SK-N-DZ (cell line): ENCODE measurements at regions not wholly inside any gene's neighbourhood (a gene's known extent, or its start where the extent isn't known, plus 50 kb on each side); places are given as distances from the start of the nearest gene placed in this dataset.

ENCODE experiments used
- DNase-seq: peaks from one replicate; pipeline ENCODE4 v3.0.0-alpha.2; 2015; ENCODE audit warnings: low spot score

GRCh38 chr20:56800088-56800487 is 171.0 kb downstream of the TFAP2C start:
- DNase-seq, result no peak

- no peak for DNase-seq
Measured at GRCh38 chr20:56801971-56802755, 173.1 kb downstream of the TFAP2C start.

- DNase-seq, result no peak
Measured at GRCh38 chr20:56802805-56803204, 173.7 kb downstream of the TFAP2C start.

GRCh38 chr20:56805313-56805712 is 176.2 kb downstream of the TFAP2C start:
- DNase-seq, result no peak

GRCh38 chr20:56805966-56806365 is 176.9 kb downstream of the TFAP2C start:
- no peak for DNase-seq

- no peak for DNase-seq
Measured at GRCh38 chr20:56806952-56807517, 177.9 kb downstream of the TFAP2C start.

GRCh38 chr20:56808117-56808725 is 179.1 kb downstream of the TFAP2C start:
- DNase-seq, result no peak

- no peak for DNase-seq
Measured at GRCh38 chr20:56808732-56809131, 179.6 kb downstream of the TFAP2C start.

GRCh38 chr20:56809668-56810067 is 180.6 kb downstream of the TFAP2C start:
- no peak for DNase-seq

GRCh38 chr20:56810141-56810540 is 181.0 kb downstream of the TFAP2C start:
- no peak for DNase-seq

GRCh38 chr20:56815796-56816195 is 186.7 kb downstream of the TFAP2C start:
- no peak for DNase-seq

- DNase-seq, result no peak
Measured at GRCh38 chr20:56816349-56816748, 187.2 kb downstream of the TFAP2C start.

- no peak for DNase-seq
Measured at GRCh38 chr20:56817780-56818675, 188.9 kb downstream of the TFAP2C start.

- DNase-seq, result no peak
Measured at GRCh38 chr20:56820984-56821383, 191.9 kb downstream of the TFAP2C start.

GRCh38 chr20:56826306-56826704 is 197.2 kb downstream of the TFAP2C start:
- DNase-seq, result no peak

GRCh38 chr20:56826705-56827665 is 197.9 kb downstream of the TFAP2C start:
- no peak for DNase-seq

- DNase-seq, result no peak
Measured at GRCh38 chr20:56827763-56828162, 198.7 kb downstream of the TFAP2C start.

- no peak for DNase-seq
Measured at GRCh38 chr20:56828402-56828801, 199.3 kb downstream of the TFAP2C start.

GRCh38 chr20:56829788-56830385 is 200.8 kb downstream of the TFAP2C start:
- DNase-seq, result no peak

- no peak for DNase-seq
Measured at GRCh38 chr20:56831795-56832194, 202.7 kb downstream of the TFAP2C start.
